GM13976 (cell line): ENCODE measurements at regions not wholly inside any gene's neighbourhood (a gene's known extent, or its start where the extent isn't known, plus 50 kb on each side); places are given as distances from the start of the nearest gene placed in this dataset.

Experiments used
- DNase-seq: peaks from one replicate; pipeline ENCODE4 v3.0.0; 2012; ENCODE audit warnings: low spot score
- in situ Hi-C: fragments of 300-500 bp; cut with MboI; formaldehyde crosslinking; loops from one replicate; pipeline ENCODE4 v1.12.0; 2022; ENCODE audit warnings: low sequenced_read_pairs, mixed read lengths, inconsistent platforms; ENCODE audit not compliant: unreplicated experiment
- TF ChIP-seq, protein P1 (sequence below): IDR thresholded peaks from 2 replicates; pipeline ENCODE4 v1.5.1; 2012; ENCODE audit warnings: borderline replicate concordance, mild to moderate bottlenecking; ENCODE audit not compliant: insufficient read depth; ENCODE audit errors: extremely low read depth, missing control alignments, control extremely low read depth

- TF ChIP-seq, protein P1, sequence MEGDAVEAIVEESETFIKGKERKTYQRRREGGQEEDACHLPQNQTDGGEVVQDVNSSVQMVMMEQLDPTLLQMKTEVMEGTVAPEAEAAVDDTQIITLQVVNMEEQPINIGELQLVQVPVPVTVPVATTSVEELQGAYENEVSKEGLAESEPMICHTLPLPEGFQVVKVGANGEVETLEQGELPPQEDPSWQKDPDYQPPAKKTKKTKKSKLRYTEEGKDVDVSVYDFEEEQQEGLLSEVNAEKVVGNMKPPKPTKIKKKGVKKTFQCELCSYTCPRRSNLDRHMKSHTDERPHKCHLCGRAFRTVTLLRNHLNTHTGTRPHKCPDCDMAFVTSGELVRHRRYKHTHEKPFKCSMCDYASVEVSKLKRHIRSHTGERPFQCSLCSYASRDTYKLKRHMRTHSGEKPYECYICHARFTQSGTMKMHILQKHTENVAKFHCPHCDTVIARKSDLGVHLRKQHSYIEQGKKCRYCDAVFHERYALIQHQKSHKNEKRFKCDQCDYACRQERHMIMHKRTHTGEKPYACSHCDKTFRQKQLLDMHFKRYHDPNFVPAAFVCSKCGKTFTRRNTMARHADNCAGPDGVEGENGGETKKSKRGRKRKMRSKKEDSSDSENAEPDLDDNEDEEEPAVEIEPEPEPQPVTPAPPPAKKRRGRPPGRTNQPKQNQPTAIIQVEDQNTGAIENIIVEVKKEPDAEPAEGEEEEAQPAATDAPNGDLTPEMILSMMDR: no peak
- no peak for DNase-seq
- in situ Hi-C loops: no loop called here
Measured at GRCh38 chr9:134223091-134223490, 58.7 kb upstream of the RNU6ATAC start.

GRCh38 chr9:134223591-134224122 is 59.3 kb upstream of the RNU6ATAC start:
- in situ Hi-C loops: no loop called here
- TF ChIP-seq, protein P1: no peak
- no peak for DNase-seq

DNA sequence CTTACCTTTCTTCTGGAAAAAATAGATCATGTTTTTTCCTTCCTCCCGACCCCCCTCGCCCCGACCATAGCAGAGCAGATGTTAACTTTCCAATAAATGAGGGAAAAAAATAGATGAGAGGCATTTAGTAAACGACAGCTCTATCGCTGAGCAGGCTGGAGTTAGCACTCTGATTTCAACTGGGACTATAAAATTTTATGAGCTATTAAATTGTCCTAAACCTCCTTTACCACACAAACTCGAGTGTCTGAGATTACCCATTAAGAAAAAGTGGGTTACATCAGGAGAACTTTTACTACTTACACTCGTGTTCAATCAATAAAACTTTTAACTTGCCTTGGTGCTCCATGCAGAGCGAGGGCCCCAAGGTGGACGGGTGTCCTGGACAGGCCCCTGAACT is 59.8 kb upstream of the RNU6ATAC start:
- in situ Hi-C loops: no loop called here
- DNase-seq: no peak
- TF ChIP-seq, protein P1: no peak

DNA sequence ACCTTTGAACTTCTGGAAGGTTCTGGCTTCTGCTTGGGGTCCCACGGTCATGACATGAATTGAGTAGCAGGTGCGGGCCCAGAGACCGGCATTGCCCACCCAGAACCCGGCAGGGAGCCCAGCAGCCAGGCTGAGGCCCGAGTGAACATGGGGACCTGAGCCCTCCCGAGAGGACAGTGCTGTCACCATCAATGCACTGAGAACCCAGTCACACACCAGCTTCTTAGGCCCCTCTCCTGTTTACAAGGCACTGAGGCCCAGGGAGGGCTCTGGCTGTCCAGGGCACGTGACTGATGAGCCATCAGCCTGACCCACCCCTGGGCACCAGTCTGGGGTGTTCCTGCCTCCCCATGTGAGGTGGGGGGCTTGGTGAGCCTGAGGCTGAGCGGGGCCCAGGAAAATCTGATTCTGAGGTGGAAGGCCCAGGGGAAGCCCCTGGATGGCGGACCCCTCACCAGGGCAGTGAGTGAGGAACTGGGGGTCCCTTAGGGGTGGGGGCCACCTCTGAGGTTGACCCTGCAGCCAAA is 60.3 kb upstream of the RNU6ATAC start:
- in situ Hi-C loops: no loop called here
- DNase-seq: no peak
- TF ChIP-seq, protein P1: no peak

- no peak for DNase-seq
- in situ Hi-C loops: no loop called here
- TF ChIP-seq, protein P1: no peak
Measured at GRCh38 chr9:134225186-134225585, 60.8 kb upstream of the RNU6ATAC start.

- TF ChIP-seq, protein P1: no peak
- DNase-seq: no peak
- in situ Hi-C loops: no loop called here
Measured at GRCh38 chr9:134225816-134226215, 61.5 kb upstream of the RNU6ATAC start.

DNA sequence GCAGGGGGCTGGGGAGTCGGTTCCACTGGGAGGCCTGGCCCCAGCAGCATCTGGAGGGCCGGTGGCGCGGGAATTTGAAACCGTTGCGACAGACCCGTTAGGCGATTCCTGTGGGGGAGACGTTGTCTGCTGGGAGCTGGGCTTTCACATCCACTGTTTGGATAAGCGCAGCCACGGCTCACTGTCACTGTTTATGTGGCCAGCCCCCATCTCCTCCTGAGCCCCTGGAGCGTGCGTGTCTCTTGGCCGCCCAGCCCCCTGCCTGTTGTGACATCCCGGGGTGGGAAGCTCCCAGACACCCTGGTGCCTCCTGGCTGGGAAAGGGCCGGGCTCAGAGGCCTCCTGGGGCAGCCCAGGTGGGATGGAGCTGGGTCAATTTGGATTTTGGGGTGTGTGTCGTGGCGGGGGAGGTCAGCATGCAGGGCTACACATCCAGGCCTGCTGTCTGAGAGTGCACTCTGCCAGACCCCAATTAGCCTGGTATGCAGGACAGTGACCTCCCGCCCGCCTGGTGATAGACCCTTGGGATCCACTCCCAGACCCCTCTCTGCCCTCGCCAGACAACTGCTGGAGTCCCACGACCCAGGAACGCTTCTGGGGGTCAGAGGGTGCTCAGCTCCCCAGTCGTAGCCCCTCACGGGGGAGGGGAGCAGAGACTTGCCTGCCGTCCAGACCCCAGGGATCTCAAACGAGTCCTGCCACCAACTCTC is 62.0 kb upstream of the RNU6ATAC start:
- in situ Hi-C loops: no loop called here
- TF ChIP-seq, protein P1: no peak
- no peak for DNase-seq
